Heart right ventricle (tissue), 16 donors: ENCODE measurements at regions not wholly inside any gene's neighbourhood (a gene's known extent, or its start where the extent isn't known, plus 50 kb on each side); places are given as distances from the start of the nearest gene placed in this dataset.

Experiments
- ATAC-seq, 8 donors: fragments of 200-7000 bp; cut with Tn5 transposase; one replicate each; pipeline ENCODE4 v1.9.1; 2020; ENCODE audit warnings: mild to moderate bottlenecking in 8 of 8, moderate library complexity in 8 of 8, moderate number of reproducible peaks in 1 of 8
- DNase-seq, 2 donors: peaks; one replicate each; pipeline ENCODE4 v3.0.0-alpha.2; 2020
- H3K27ac ChIP-seq, 10 donors: fragments of 200-600 bp; sonication (generic) in 2 of 10; one replicate each; pipeline versions ENCODE4 v1.5.0 to v1.8.0; 2020 to 2022; ENCODE audit warnings: mild to moderate bottlenecking in 3 of 10
- H3K27me3 ChIP-seq, 7 donors: fragments of 200-600 bp; one replicate each; pipeline ENCODE4 v1.8.0; 2021 to 2022; ENCODE audit warnings: mild to moderate bottlenecking in 2 of 7
- H3K36me3 ChIP-seq, 9 donors: fragments of 200-600 bp; sonication (generic) in 1 of 9; one replicate each; pipeline versions ENCODE4 v1.5.0 to v1.8.0; 2020 to 2022; ENCODE audit warnings: mild to moderate bottlenecking in 2 of 9
- H3K4me1 ChIP-seq, 9 donors: fragments of 200-600 bp; sonication (generic) in 1 of 9; one replicate each; pipeline versions ENCODE4 v1.5.0 to v1.8.0; 2020 to 2022; ENCODE audit warnings: mild to moderate bottlenecking in 4 of 9
- H3K4me3 ChIP-seq, 10 donors: fragments of 200-600 bp; sonication (generic) in 2 of 10; one replicate each; pipeline versions ENCODE4 v1.5.0 to v1.8.0; 2020 to 2022; ENCODE audit warnings: mild to moderate bottlenecking in 7 of 10, moderate library complexity in 2 of 10
- H3K9me3 ChIP-seq, 11 donors: fragments of 200-600 bp in 10 of 11; sonication (generic) in 2 of 11; one replicate each; pipeline versions ENCODE4 v1.5.0 to v1.8.0; 2013 to 2022; ENCODE audit warnings: mild to moderate bottlenecking in 2 of 11, control low read depth in 1 of 11, moderate library complexity in 1 of 11
- WGBS, 2 donors: extraction: QIAGEN DNeasy Blood & Tissue Kit; methylation state at CpG; one replicate each; pipeline ENCODE4 v1.1.7; 2013; ENCODE audit warnings: inconsistent platforms in 1 of 2; 5-methylcytosine and 5-hydroxymethylcytosine counted together
- intact Hi-C, 10 donors: fragments of 100-400 bp; cut with DNase I; formaldehyde crosslinking; loops; one replicate each; pipeline versions ENCODE4 v1.11.1 to v1.14.2; 2022
- TF ChIP-seq, protein P1 (sequence below), 9 donors: fragments of 200-600 bp; sonication (generic) in 2 of 9; IDR thresholded peaks; one replicate each; pipeline versions ENCODE4 v1.5.0 to v1.8.0; 2021 to 2022; ENCODE audit warnings: antibody characterized with exemption in 9 of 9, mild to moderate bottlenecking in 5 of 9, moderate library complexity in 1 of 9
- donor health status: Arrhythmogenic right ventricular cardiomyopathy.
- donor health status: ischemic (EF 13 %, LVEDD 7.1; RV severe dilation, severe dysfunction).
- donor health status: healthy with polysubstance abuse.
- donor health status: DM: no; HTN: yes; CAD: no.
- donor health status: DM: no; HTN: no; CAD: no.
- donor health status: ischemic (EF 25% LVEDD 6.9; RV normal size, moderate dysfunction).
- donor health status: ischemic (EF 25% LVEDD 5.7; RV mildly dilated, moderate dysfunction).
- donor health status: healthy.
- donor health status: DM: yes; HTN: yes; CAD: no.
- donor health status: Ischemic cardiomyopathy.
- donor health status: ischemic (EF 35%, LVEDD 5.7; RV mildly dilated, moderate dysfunction).
- donor health status: nonischemic (EF 11% LVEDD 7.7; RV severe dilation, severe dysfunction).
- donor health status: DM: yes; HTN: yes; CAD: no.
- donor health status: PGD.
- donor health status: ischemic (EF 29% LVEDD 5.4; RV normal size, mild dysfunction).
- donor health status: nonischemic (EF 23%, LVEDD 6.1; RV moderate dilation, normal function).

DNA sequence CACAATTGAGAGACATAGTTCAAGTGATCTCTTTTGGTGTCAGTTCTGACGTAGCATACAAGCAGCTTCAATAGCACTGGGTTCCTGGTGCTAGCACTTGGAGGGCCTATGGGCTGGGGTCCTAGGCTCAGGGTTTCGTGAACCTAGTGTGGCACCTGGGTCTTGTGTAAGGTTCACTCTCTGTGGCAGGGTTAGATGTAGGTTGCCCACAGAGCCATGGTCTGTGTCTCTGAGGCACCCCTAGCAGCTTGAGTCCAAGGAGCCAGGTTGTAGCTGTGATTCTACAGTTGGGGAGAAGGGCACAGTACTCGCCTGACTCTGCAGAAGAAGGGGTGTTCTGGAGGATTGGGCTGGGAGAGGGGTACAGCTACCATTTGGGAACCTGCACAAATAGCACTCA is 282.6 kb upstream of the LRRC3B start:
- H3K9me3 ChIP-seq = peaks cover 0 to 3% (median 0%) of the 10 kb centered on the region in 11 donors
- no peaks in the 10 kb centered on the region for H3K4me1 ChIP-seq
- 84 to 89% methylated on average over 3 of the region's 3 CpGs for whole genome bisulfite sequencing, 2 donors
- H3K27ac ChIP-seq = no peak overlapping the region
- no peak for DNase-seq
- H3K36me3 ChIP-seq = no peaks in the 10 kb centered on the region
- intact Hi-C loops = no loop called here
- H3K27me3 ChIP-seq = no peaks in the 10 kb centered on the region
- ATAC-seq = no peak
- TF ChIP-seq, protein P1, sequence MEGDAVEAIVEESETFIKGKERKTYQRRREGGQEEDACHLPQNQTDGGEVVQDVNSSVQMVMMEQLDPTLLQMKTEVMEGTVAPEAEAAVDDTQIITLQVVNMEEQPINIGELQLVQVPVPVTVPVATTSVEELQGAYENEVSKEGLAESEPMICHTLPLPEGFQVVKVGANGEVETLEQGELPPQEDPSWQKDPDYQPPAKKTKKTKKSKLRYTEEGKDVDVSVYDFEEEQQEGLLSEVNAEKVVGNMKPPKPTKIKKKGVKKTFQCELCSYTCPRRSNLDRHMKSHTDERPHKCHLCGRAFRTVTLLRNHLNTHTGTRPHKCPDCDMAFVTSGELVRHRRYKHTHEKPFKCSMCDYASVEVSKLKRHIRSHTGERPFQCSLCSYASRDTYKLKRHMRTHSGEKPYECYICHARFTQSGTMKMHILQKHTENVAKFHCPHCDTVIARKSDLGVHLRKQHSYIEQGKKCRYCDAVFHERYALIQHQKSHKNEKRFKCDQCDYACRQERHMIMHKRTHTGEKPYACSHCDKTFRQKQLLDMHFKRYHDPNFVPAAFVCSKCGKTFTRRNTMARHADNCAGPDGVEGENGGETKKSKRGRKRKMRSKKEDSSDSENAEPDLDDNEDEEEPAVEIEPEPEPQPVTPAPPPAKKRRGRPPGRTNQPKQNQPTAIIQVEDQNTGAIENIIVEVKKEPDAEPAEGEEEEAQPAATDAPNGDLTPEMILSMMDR (IDR thresholded peaks at IDR 0.05) = no peak
- no peak overlapping the region for H3K4me3 ChIP-seq

GRCh38 chr3:26343647-26344046 is 278.9 kb upstream of the LRRC3B start:
- 26 to 28% methylated on average over 1 of the region's 1 CpG for WGBS, 2 donors
- no peak overlapping the region for H3K4me3 ChIP-seq
- H3K9me3 ChIP-seq = peaks cover 0 to 29% (median 0%) of the 10 kb centered on the region in 11 donors

GRCh38 chr3:26345613-26346012 is 277.0 kb upstream of the LRRC3B start:
- Histone ChIP-seq H3K4me3 (no peak overlapping the region), H3K27ac (no peak overlapping the region), H3K27me3 (no peaks in the 10 kb centered on the region), H3K9me3 (peaks cover 0 to 48% (median 4%) of the 10 kb centered on the region in 11 donors), H3K4me1 (no peaks in the 10 kb centered on the region), H3K36me3 (no peaks in the 10 kb centered on the region)
- WGBS, 2 donors = 85 to 88% methylated on average over 10 of the region's 10 CpGs
- intact Hi-C loops = no loop called here
- no peak for ATAC-seq
- TF ChIP-seq, protein P1 (IDR thresholded peaks at IDR 0.05) = no peak
- no peak for DNase-seq

More at GRCh38 chr3:26343647-26344046, 278.9 kb upstream of the LRRC3B start:
- Histone ChIP-seq H3K27me3 (no peaks in the 10 kb centered on the region), H3K36me3 (no peaks in the 10 kb centered on the region), H3K27ac (no peak overlapping the region), H3K4me1 (no peaks in the 10 kb centered on the region)
- intact Hi-C loops = no loop called here
- ATAC-seq = no peak
- DNase-seq = no peak
- TF ChIP-seq, protein P1 (IDR thresholded peaks at IDR 0.05) = no peak

DNA sequence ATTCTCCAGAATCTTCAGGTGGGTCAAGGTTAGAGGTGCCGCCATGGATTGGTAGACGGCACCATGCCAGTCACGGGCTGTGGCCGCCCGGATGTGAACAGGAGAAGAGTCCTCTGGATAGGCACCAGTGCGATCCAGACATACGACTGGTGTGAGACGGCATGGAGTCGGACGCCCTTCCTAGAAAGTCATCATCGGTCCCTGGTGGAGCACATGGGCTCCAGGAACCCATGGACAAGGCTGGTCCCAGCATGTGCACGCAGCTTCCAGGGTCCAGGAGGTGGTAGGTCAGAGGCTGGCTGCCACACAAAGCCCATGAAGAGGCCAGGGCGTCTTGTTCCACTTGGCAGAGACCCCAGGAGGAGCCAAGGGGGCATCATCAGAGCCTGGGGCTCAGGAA is 276.1 kb upstream of the LRRC3B start:
- no peaks in the 10 kb centered on the region for H3K27me3 ChIP-seq
- H3K4me1 ChIP-seq = no peaks in the 10 kb centered on the region
- H3K9me3 ChIP-seq = peaks cover 0 to 56% (median 9%) of the 10 kb centered on the region in 11 donors
- WGBS, 2 donors = 92 to 95% methylated on average over 13 of the region's 13 CpGs
- no peaks in the 10 kb centered on the region for H3K36me3 ChIP-seq
- intact Hi-C loops = no loop called here
- ATAC-seq = no peak
- H3K4me3 ChIP-seq = no peak overlapping the region
- no peak for DNase-seq
- H3K27ac ChIP-seq = no peak overlapping the region
- TF ChIP-seq, protein P1 (IDR thresholded peaks at IDR 0.05) = no peak
